ENCODE measurements at regions not wholly inside any gene's neighbourhood (a gene's known extent, or its start where the extent isn't known, plus 50 kb on each side); places are given as distances from the start of the nearest gene placed in this dataset.

- TF ChIP-seq ZNF384 (IDR thresholded peaks at IDR 0.05) (no peak), NFRKB (IDR thresholded peaks at IDR 0.05) (no peak), HDGF (IDR thresholded peaks at IDR 0.05; ENCODE audit: borderline replicate concordance) (no peak), ARNT (IDR thresholded peaks at IDR 0.05) (no peak), SP1 (IDR thresholded peaks at IDR 0.05) (no peak), TARDBP (IDR thresholded peaks at IDR 0.05) (no peak), ELF4 (IDR thresholded peaks at IDR 0.05) (no peak), SUZ12 (IDR thresholded peaks at IDR 0.05) (no peak), FOXK2 (IDR thresholded peaks at IDR 0.05) (no peak), PKNOX1 (IDR thresholded peaks at IDR 0.05) (no peak), LEF1 (IDR thresholded peaks at IDR 0.05; ENCODE audit: borderline replicate concordance) (no peak), CTBP1 (IDR thresholded peaks at IDR 0.05; ENCODE audit: borderline replicate concordance) (no peak)
These were observed 93.0 kb upstream of the MGAT4C start for GRCh38 chr12:86349196-86349595.

Data from HEK293T (cell line).